Left hindlimb (tissue), 1 donor: ENCODE measurements at regions not wholly inside any gene's neighbourhood (a gene's known extent, or its start where the extent isn't known, plus 50 kb on each side); places are given as distances from the start of the nearest gene placed in this dataset.
"Not testable (repeated sequence)": the region's sequence is repeated elsewhere in the genome, so short reads cannot be mapped to it uniquely, and the experiment has no call there.

Source experiments
- DNase-seq: peaks from one replicate; pipeline ENCODE4 v3.0.0-alpha.2; 2018

GRCh38 chr22:22946131-22946530, 58.5 kb downstream of the IGLL5 start:
- DNase-seq, result no peak

- no peak for DNase-seq
Observed at GRCh38 chr22:22948651-22949571, 61.3 kb downstream of the IGLL5 start.

- DNase-seq, result no peak
Observed at GRCh38 chr22:22949953-22950352, 62.3 kb downstream of the IGLL5 start.

GRCh38 chr22:22951035-22951434, 63.4 kb downstream of the IGLL5 start:
- DNase-seq, result no peak

GRCh38 chr22:22952531-22953280, 65.1 kb downstream of the IGLL5 start:
- no peak for DNase-seq

GRCh38 chr22:22953791-22954190, 66.2 kb downstream of the IGLL5 start:
- DNase-seq, result no peak

- DNase-seq, result no peak
Observed at GRCh38 chr22:22954656-22955055, 67.0 kb downstream of the IGLL5 start.

- no peak for DNase-seq
Observed at GRCh38 chr22:22955276-22955798, 67.7 kb downstream of the IGLL5 start.

- peak; percentile 58 for DNase-seq
Observed at GRCh38 chr22:22955866-22956535, 68.4 kb downstream of the IGLL5 start.

- DNase-seq, result no peak
Observed at GRCh38 chr22:22957090-22957489, 69.5 kb downstream of the IGLL5 start.

- DNase-seq, result no peak
Observed at GRCh38 chr22:22958621-22959020, 71.0 kb downstream of the IGLL5 start.

- peak; percentile 77 for DNase-seq
Observed at GRCh38 chr22:22959147-22959827, 71.7 kb downstream of the IGLL5 start.

GRCh38 chr22:22960307-22960706, 72.7 kb downstream of the IGLL5 start:
- no peak for DNase-seq

GRCh38 chr22:22961574-22961973, 74.0 kb downstream of the IGLL5 start:
- no peak for DNase-seq

GRCh38 chr22:22968366-22968765, 80.8 kb downstream of the IGLL5 start:
- no peak for DNase-seq

- not testable (repeated sequence) for DNase-seq
Observed at GRCh38 chr22:22972605-22973004, 85.0 kb downstream of the IGLL5 start.

GRCh38 chr22:22973336-22973735, 85.7 kb downstream of the IGLL5 start:
- no peak for DNase-seq

- DNase-seq, result no peak
Observed at GRCh38 chr22:22974156-22974555, 86.5 kb downstream of the IGLL5 start.

- DNase-seq, result no peak
Observed at GRCh38 chr22:22974795-22975580, 87.4 kb downstream of the IGLL5 start.

- DNase-seq, result no peak
Observed at GRCh38 chr22:22976033-22976922, 88.7 kb downstream of the IGLL5 start.
